IMR-90 (cell line): ENCODE measurements at regions not wholly inside any gene's neighbourhood (a gene's known extent, or its start where the extent isn't known, plus 50 kb on each side); places are given as distances from the start of the nearest gene placed in this dataset.

Experiments
- ATAC-seq: fragments of 200-7000 bp; cut with Tn5 transposase; 2 replicates; pipeline ENCODE4 v1.9.1; 2020; ENCODE audit warnings: low read depth, mild to moderate bottlenecking, moderate library complexity
- BruUV-seq: library from RNA; stranded (reverse); fragments of 400-500 nt; replicated peaks from 2 replicates; lab custom pipeline; 2021; lab: Mats Ljungman, UMichigan
- CTCF ChIA-PET: fragments of 300-600 bp; formaldehyde crosslinking; extraction: SDS; loops from one replicate; lab custom pipeline; 2021; ENCODE audit warnings: antibody characterized with exemption; lab: Yijun Ruan, JAX
- POLR2A ChIA-PET: fragments of 300-600 bp; sonication (Branson Sonifier 250); formaldehyde crosslinking; loops from one replicate; lab custom pipeline; 2022; ENCODE audit warnings: antibody characterized with exemption; ENCODE audit not compliant: unreplicated experiment; lab: Charles Lee
- DNase-seq: peaks from one replicate; pipeline ENCODE4 v3.0.0; 2013
- H2AFZ ChIP-seq: replicated peaks from 2 replicates; pipeline ENCODE3; 2013; ENCODE audit warnings: low read length, mild to moderate bottlenecking; ENCODE audit not compliant: poor library complexity
- H2AK5ac ChIP-seq: 2 replicates; pipeline ENCODE4 v1.6.1; 2013; ENCODE audit warnings: low read depth, low read length, inconsistent platforms
- H2AK9ac ChIP-seq: replicated peaks from 2 replicates; pipeline ENCODE3; 2013; ENCODE audit warnings: mild to moderate bottlenecking, low read depth, low read length, moderate library complexity; ENCODE audit not compliant: poor library complexity
- H2BK120ac ChIP-seq: 2 replicates; pipeline ENCODE4 v1.6.1; 2013; ENCODE audit warnings: low read depth, low read length, inconsistent platforms
- H2BK15ac ChIP-seq: 3 replicates; pipeline ENCODE4 v1.6.1; 2013; ENCODE audit warnings: low read depth, low read length, inconsistent platforms
- H2BK20ac ChIP-seq: 2 replicates; pipeline ENCODE4 v1.6.1; 2013; ENCODE audit warnings: low read depth, mild to moderate bottlenecking, inconsistent platforms, low read length, moderate library complexity
- H2BK5ac ChIP-seq: 2 replicates; pipeline ENCODE4 v1.6.1; 2013; ENCODE audit warnings: mild to moderate bottlenecking, low read depth, low read length, inconsistent platforms; ENCODE audit not compliant: poor library complexity, severe bottlenecking
- H3K14ac ChIP-seq: replicated peaks from 2 replicates; pipeline ENCODE4 v1.6.1; 2013; ENCODE audit warnings: low read depth, low read length, inconsistent platforms
- H3K18ac ChIP-seq: 2 replicates; pipeline ENCODE4 v1.6.1; 2013; ENCODE audit warnings: low read depth, low read length, control low read depth
- H3K23ac ChIP-seq: 2 replicates; pipeline ENCODE4 v1.6.1; 2013; ENCODE audit warnings: low read depth, low read length, inconsistent platforms
- H3K27ac ChIP-seq: 2 replicates; pipeline ENCODE4 v1.5.1; 2013; ENCODE audit warnings: mild to moderate bottlenecking, control low read depth, low read length; ENCODE audit not compliant: insufficient read depth
- H3K27me3 ChIP-seq: 2 replicates; pipeline ENCODE4 v1.6.1; 2013; ENCODE audit warnings: low read length; ENCODE audit not compliant: control insufficient read depth, insufficient read depth
- H3K36me3 ChIP-seq: 2 replicates; pipeline ENCODE4 v1.6.1; 2013; ENCODE audit warnings: low read length, mixed read lengths; ENCODE audit not compliant: control insufficient read depth, insufficient read depth
- H3K4ac ChIP-seq: 2 replicates; pipeline ENCODE4 v1.6.1; 2013; ENCODE audit warnings: low read depth, low read length, inconsistent platforms
- H3K4me1 ChIP-seq: 2 replicates; pipeline ENCODE4 v1.6.1; 2013; ENCODE audit warnings: low read length, mixed read lengths; ENCODE audit not compliant: control insufficient read depth, insufficient read depth
- H3K4me2 ChIP-seq: 2 replicates; pipeline ENCODE4 v1.6.1; 2013; ENCODE audit warnings: low read depth, mild to moderate bottlenecking, control low read depth, low read length, moderate library complexity
- H3K4me3 ChIP-seq: 2 replicates; pipeline ENCODE4 v1.5.1; 2013; ENCODE audit warnings: low read depth, mild to moderate bottlenecking, control low read depth, low read length, moderate library complexity; ENCODE audit not compliant: insufficient read depth
- H3K56ac ChIP-seq: 2 replicates; pipeline ENCODE4 v1.6.1; 2013; ENCODE audit warnings: low read length, inconsistent platforms; ENCODE audit not compliant: insufficient read depth; ENCODE audit errors: extremely low read depth
- H3K79me1 ChIP-seq, 2 experiments: 2 replicates each; pipeline ENCODE4 v1.6.1; 2013; ENCODE audit warnings: low read length in 2 of 2, inconsistent platforms in 1 of 2, low read depth in 1 of 2
- H3K9ac ChIP-seq: 2 replicates; pipeline ENCODE4 v1.6.1; 2013; ENCODE audit warnings: low read depth, low read length, control low read depth
- H3K9me1 ChIP-seq: 2 replicates; pipeline ENCODE4 v1.6.1; 2013; ENCODE audit warnings: low read length, inconsistent platforms; ENCODE audit not compliant: insufficient read depth
- H3K9me3 ChIP-seq: 2 replicates; pipeline ENCODE4 v1.6.1; 2013; ENCODE audit warnings: low read length; ENCODE audit not compliant: control insufficient read depth, insufficient read depth
- H4K20me1 ChIP-seq: 2 replicates; pipeline ENCODE4 v1.6.1; 2013; ENCODE audit warnings: low read length, inconsistent platforms; ENCODE audit not compliant: insufficient read depth
- H4K5ac ChIP-seq: 2 replicates; pipeline ENCODE4 v1.6.1; 2013; ENCODE audit warnings: mild to moderate bottlenecking, low read depth, low read length, control low read depth
- H4K8ac ChIP-seq, 2 experiments: 2 replicates each; pipeline ENCODE4 v1.6.1; 2013; ENCODE audit warnings: low read depth in 2 of 2, low read length in 2 of 2, control low read depth in 1 of 2, inconsistent platforms in 1 of 2
- H4K91ac ChIP-seq: 2 replicates; pipeline ENCODE4 v1.6.1; 2013; ENCODE audit warnings: low read depth, low read length, inconsistent platforms; ENCODE audit not compliant: insufficient read depth
- BHLHE40 ChIP-seq: fragments of 150-350 bp; IDR thresholded peaks from 2 replicates; pipeline ENCODE4 v1.6.1; 2016; ENCODE audit warnings: mild to moderate bottlenecking, low read depth, low read length
- CEBPB ChIP-seq: IDR thresholded peaks from 2 replicates; pipeline ENCODE4 v1.6.1; 2012; ENCODE audit warnings: low read depth, low read length, improper control_type of control experiment
- CHD1 ChIP-seq: IDR thresholded peaks from 2 replicates; pipeline ENCODE4 v1.6.1; 2012; ENCODE audit warnings: low read depth, low read length, improper control_type of control experiment
- FOS ChIP-seq: fragments of 150-350 bp; IDR thresholded peaks from 2 replicates; pipeline ENCODE4 v1.6.1; 2016; ENCODE audit warnings: low read depth, low read length
- MAZ ChIP-seq: IDR thresholded peaks from 2 replicates; pipeline ENCODE4 v1.6.1; 2012; ENCODE audit warnings: low read depth, mild to moderate bottlenecking, low read length, improper control_type of control experiment, moderate library complexity, borderline replicate concordance
- MXI1 ChIP-seq: IDR thresholded peaks from 2 replicates; pipeline ENCODE4 v1.6.1; 2012; ENCODE audit warnings: low read depth, mild to moderate bottlenecking, low read length, moderate library complexity, borderline replicate concordance
- NFE2L2 ChIP-seq: fragments of 150-350 bp; IDR thresholded peaks from 2 replicates; pipeline ENCODE4 v1.6.1; 2016; ENCODE audit warnings: low read depth, mild to moderate bottlenecking, low read length
- RFX5 ChIP-seq: IDR thresholded peaks from 2 replicates; pipeline ENCODE4 v1.8.0; 2012; ENCODE audit warnings: low read depth, mild to moderate bottlenecking, low read length, moderate library complexity
- SMC3 ChIP-seq: fragments of 150-350 bp; IDR thresholded peaks from 2 replicates; pipeline ENCODE4 v1.6.1; 2016; ENCODE audit warnings: low read depth, mild to moderate bottlenecking, antibody characterized with exemption, low read length, moderate library complexity
- WGBS, 2 experiments: methylation state at CpG; one replicate each; pipeline versions ENCODE4 v1.1.5 to v1.1.7; 2013; ENCODE audit warnings: missing lambda C conversion rate in 2 of 2; ENCODE audit not compliant: insufficient read length in 1 of 2; ENCODE audit errors: extremely low coverage in 2 of 2; 5-methylcytosine and 5-hydroxymethylcytosine counted together
- dilution Hi-C: fragments of 300-500 bp; cut with HindIII; formaldehyde crosslinking; loops from one replicate; pipeline ENCODE4 v1.14.3; 2018; ENCODE audit warnings: low sequenced_read_pairs; ENCODE audit not compliant: unreplicated experiment
- in situ Hi-C: fragments of 300-500 bp; cut with MboI; formaldehyde crosslinking; loops from 3 replicates; pipeline ENCODE4 v1.14.3; 2019; ENCODE audit warnings: low sequenced_read_pairs, inconsistent platforms, mixed read lengths
- intact Hi-C: fragments of 100-400 bp; cut with micrococcal nuclease; formaldehyde crosslinking; loops from 2 replicates; pipeline ENCODE4 v1.10.0; 2022
- TF ChIP-seq, protein P1 (sequence below): fragments of 150-350 bp; IDR thresholded peaks from 2 replicates; pipeline ENCODE4 v1.6.1; 2017; ENCODE audit warnings: mild to moderate bottlenecking, antibody characterized with exemption, low read length, low read depth
- TF ChIP-seq, protein P2 (sequence below): fragments of 150-350 bp; IDR thresholded peaks from 2 replicates; pipeline ENCODE4 v1.6.1; 2016; ENCODE audit warnings: low read depth, mild to moderate bottlenecking, low read length, moderate library complexity, borderline replicate concordance

DNA sequence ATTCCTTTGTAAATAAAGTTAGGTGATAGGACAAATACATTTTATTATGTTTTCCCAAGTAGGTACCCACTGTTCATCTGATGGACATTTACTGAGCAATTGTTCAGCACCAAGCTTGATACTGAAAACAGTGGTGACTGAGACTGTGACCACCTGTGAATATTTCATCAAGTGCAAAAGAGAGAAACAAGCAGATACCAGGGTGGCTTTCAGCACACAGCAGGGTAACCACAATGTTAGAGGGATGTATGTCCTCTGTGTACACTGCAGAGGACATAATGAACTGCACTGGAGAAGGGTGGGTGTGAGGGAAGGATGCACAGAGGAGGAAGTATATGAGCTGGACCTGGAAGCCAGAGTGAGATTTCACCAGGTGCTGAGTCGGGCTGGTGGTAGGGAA is 411.8 kb downstream of the RAD51AP2 start:
- Histone ChIP-seq H4K91ac (no peak overlapping the region), H3K14ac (no peak overlapping the region), H3K9me3 (no peaks in the 10 kb centered on the region; the same call in 1 of the 2 replicates), H2BK5ac (no peak overlapping the region), H2BK120ac (no peak overlapping the region), H2BK15ac (no peak overlapping the region), H3K56ac (no peak overlapping the region), H3K18ac (no peak overlapping the region), H3K9ac (no peak overlapping the region), H3K27ac (no peak overlapping the region), H2AFZ (no peak overlapping the region), H3K23ac (no peak overlapping the region), H2AK5ac (no peak overlapping the region), H3K4ac (no peak overlapping the region), H2BK20ac (no peak overlapping the region), H3K9me1 (no peaks in the 10 kb centered on the region), H3K4me1 (no peaks in the 10 kb centered on the region), H3K4me3 (no peak overlapping the region), H3K4me2 (no peak overlapping the region), H4K8ac (no peak overlapping the region), H4K5ac (no peak overlapping the region), H2AK9ac (no peak overlapping the region), H3K27me3 (no peaks in the 10 kb centered on the region), H4K20me1 (no peaks in the 10 kb centered on the region), H3K79me1 (no peaks in the 10 kb centered on the region), H3K36me3 (no peaks in the 10 kb centered on the region)
- in situ Hi-C loops (no loop called here), dilution Hi-C loops (no loop called here), intact Hi-C loops (no loop called here)
- BruUV-seq, result no TSS peak
- 75% methylated on average over 1 of the region's 1 CpG; no CpG with 5 or more reads in 1 of the 2 experiments for WGBS, 2 experiments
- ATAC-seq (no peak), DNase-seq (no peak)
- ChIA-PET POLR2A (no interaction called here), CTCF (no interaction called here)
- TF ChIP-seq NFE2L2 (no peak), MAZ (no peak), CHD1 (no peak), SMC3 (no peak), MXI1 (no peak), FOS (no peak), CEBPB (no peak), BHLHE40 (no peak), RFX5 (no peak)
- TF ChIP-seq, protein P1, sequence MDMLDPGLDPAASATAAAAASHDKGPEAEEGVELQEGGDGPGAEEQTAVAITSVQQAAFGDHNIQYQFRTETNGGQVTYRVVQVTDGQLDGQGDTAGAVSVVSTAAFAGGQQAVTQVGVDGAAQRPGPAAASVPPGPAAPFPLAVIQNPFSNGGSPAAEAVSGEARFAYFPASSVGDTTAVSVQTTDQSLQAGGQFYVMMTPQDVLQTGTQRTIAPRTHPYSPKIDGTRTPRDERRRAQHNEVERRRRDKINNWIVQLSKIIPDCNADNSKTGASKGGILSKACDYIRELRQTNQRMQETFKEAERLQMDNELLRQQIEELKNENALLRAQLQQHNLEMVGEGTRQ, result no peak
- TF ChIP-seq, protein P2, sequence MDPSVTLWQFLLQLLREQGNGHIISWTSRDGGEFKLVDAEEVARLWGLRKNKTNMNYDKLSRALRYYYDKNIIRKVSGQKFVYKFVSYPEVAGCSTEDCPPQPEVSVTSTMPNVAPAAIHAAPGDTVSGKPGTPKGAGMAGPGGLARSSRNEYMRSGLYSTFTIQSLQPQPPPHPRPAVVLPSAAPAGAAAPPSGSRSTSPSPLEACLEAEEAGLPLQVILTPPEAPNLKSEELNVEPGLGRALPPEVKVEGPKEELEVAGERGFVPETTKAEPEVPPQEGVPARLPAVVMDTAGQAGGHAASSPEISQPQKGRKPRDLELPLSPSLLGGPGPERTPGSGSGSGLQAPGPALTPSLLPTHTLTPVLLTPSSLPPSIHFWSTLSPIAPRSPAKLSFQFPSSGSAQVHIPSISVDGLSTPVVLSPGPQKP, result no peak
